H9 (cell line): ENCODE measurements at regions not wholly inside any gene's neighbourhood (a gene's known extent, or its start where the extent isn't known, plus 50 kb on each side); places are given as distances from the start of the nearest gene placed in this dataset.

Source experiments
- DNase-seq: peaks from one replicate; pipeline ENCODE4 v3.0.0-alpha.2; 2017
- H2AFZ ChIP-seq: one replicate; pipeline ENCODE4 v1.6.1; 2013; ENCODE audit warnings: mild to moderate bottlenecking, low read length, control low read depth, moderate library complexity
- H2AK5ac ChIP-seq: 2 replicates; pipeline ENCODE4 v1.6.1; 2013; ENCODE audit warnings: low read length, control low read depth, mixed read lengths; ENCODE audit not compliant: insufficient read length
- H2BK120ac ChIP-seq: one replicate; pipeline ENCODE4 v1.6.1; 2013; ENCODE audit warnings: low read depth, mild to moderate bottlenecking, low read length, control low read depth, inconsistent platforms; ENCODE audit not compliant: poor library complexity, severe bottlenecking
- H2BK12ac ChIP-seq: 2 replicates; pipeline ENCODE4 v1.6.1; 2013; ENCODE audit warnings: low read length, control low read depth, mixed read lengths, low read depth; ENCODE audit not compliant: insufficient read length
- H2BK15ac ChIP-seq: 2 replicates; pipeline ENCODE4 v1.6.1; 2013; ENCODE audit warnings: low read depth, low read length, control low read depth
- H2BK20ac ChIP-seq: one replicate; pipeline ENCODE4 v1.6.1; 2013; ENCODE audit warnings: low read depth, mild to moderate bottlenecking, low read length, control low read depth, inconsistent platforms; ENCODE audit not compliant: poor library complexity, severe bottlenecking
- H2BK5ac ChIP-seq: 2 replicates; pipeline ENCODE4 v1.6.1; 2013; ENCODE audit warnings: low read length, control low read depth, mixed read lengths; ENCODE audit not compliant: insufficient read length
- H3K14ac ChIP-seq: 2 replicates; pipeline ENCODE4 v1.6.1; 2013; ENCODE audit warnings: low read length, control low read depth; ENCODE audit not compliant: insufficient read depth
- H3K18ac ChIP-seq: 2 replicates; pipeline ENCODE4 v1.6.1; 2013; ENCODE audit warnings: low read depth, mild to moderate bottlenecking, mixed read lengths, low read length, control low read depth; ENCODE audit not compliant: insufficient read length
- H3K23ac ChIP-seq: 2 replicates; pipeline ENCODE4 v1.6.1; 2013; ENCODE audit warnings: low read length, control low read depth, mixed read lengths, low read depth; ENCODE audit not compliant: insufficient read length
- H3K23me2 ChIP-seq: 2 replicates; pipeline ENCODE4 v1.6.1; 2013; ENCODE audit warnings: low read depth, mild to moderate bottlenecking, mixed read lengths, low read length, control low read depth; ENCODE audit not compliant: insufficient read length, poor library complexity, severe bottlenecking
- H3K27ac ChIP-seq: 2 replicates; pipeline ENCODE4 v1.5.1; 2013; ENCODE audit warnings: low read length, control low read depth, mixed read lengths, low read depth; ENCODE audit not compliant: insufficient read length
- H3K27me3 ChIP-seq: 2 replicates; pipeline ENCODE4 v1.6.1; 2013; ENCODE audit warnings: low read length, control low read depth, inconsistent platforms; ENCODE audit not compliant: insufficient read depth
- H3K4ac ChIP-seq: 2 replicates; pipeline ENCODE4 v1.6.1; 2013; ENCODE audit warnings: low read depth, mild to moderate bottlenecking, control low read depth, inconsistent platforms, low read length, moderate library complexity
- H3K4me1 ChIP-seq: 2 replicates; pipeline ENCODE4 v1.6.1; 2013; ENCODE audit warnings: low read length, control low read depth, inconsistent platforms; ENCODE audit not compliant: insufficient read depth
- H3K4me2 ChIP-seq: 2 replicates; pipeline ENCODE4 v1.6.1; 2013; ENCODE audit warnings: low read length, control low read depth, mixed read lengths; ENCODE audit not compliant: insufficient read length, insufficient read depth
- H3K56ac ChIP-seq: 2 replicates; pipeline ENCODE4 v1.6.1; 2013; ENCODE audit warnings: low read depth, mild to moderate bottlenecking, mixed read lengths, low read length, control low read depth; ENCODE audit not compliant: insufficient read length
- H3K79me1 ChIP-seq: 2 replicates; pipeline ENCODE4 v1.6.1; 2013; ENCODE audit warnings: low read depth, mild to moderate bottlenecking, moderate library complexity, low read length, control low read depth, inconsistent platforms; ENCODE audit not compliant: insufficient read depth, poor library complexity, severe bottlenecking
- H3K79me2 ChIP-seq: 2 replicates; pipeline ENCODE4 v1.6.1; 2013; ENCODE audit warnings: low read length, control low read depth, inconsistent platforms; ENCODE audit not compliant: insufficient read depth
- H3K9ac ChIP-seq: 2 replicates; pipeline ENCODE4 v1.6.1; 2013; ENCODE audit warnings: low read length, control low read depth, mixed read lengths; ENCODE audit not compliant: insufficient read length; ENCODE audit errors: extremely low read depth
- H3K9me3 ChIP-seq: one replicate; pipeline ENCODE4 v1.6.1; 2013; ENCODE audit warnings: low read depth, low read length, inconsistent platforms; ENCODE audit not compliant: control insufficient read depth
- H3T11ph ChIP-seq: one replicate; pipeline ENCODE4 v1.6.1; 2013; ENCODE audit warnings: mild to moderate bottlenecking, low read length, control low read depth, inconsistent platforms
- H4K20me1 ChIP-seq: one replicate; pipeline ENCODE4 v1.6.1; 2013; ENCODE audit not compliant: control insufficient read depth, insufficient read length, insufficient read depth
- H4K5ac ChIP-seq: 2 replicates; pipeline ENCODE4 v1.6.1; 2013; ENCODE audit warnings: low read depth, mild to moderate bottlenecking, mixed read lengths, low read length, control low read depth; ENCODE audit not compliant: insufficient read length
- H4K8ac ChIP-seq: replicated peaks from 2 replicates; pipeline ENCODE4 v1.6.1; 2013; ENCODE audit warnings: low read length, control low read depth, mixed read lengths, low read depth; ENCODE audit not compliant: insufficient read length
- H4K91ac ChIP-seq: 2 replicates; pipeline ENCODE4 v1.6.1; 2013; ENCODE audit warnings: low read depth, mild to moderate bottlenecking, moderate library complexity, mixed read lengths, low read length, control low read depth; ENCODE audit not compliant: insufficient read length
- H3K27ac Mint-ChIP-seq, 3 experiments: 2 replicates in 2 of 3; 3 replicates in 1 of 3; pipeline ENCODE4 v1.8.0; 2020 to 2021; ENCODE audit warnings: mixed read lengths in 3 of 3, mild to moderate bottlenecking in 1 of 3, moderate library complexity in 1 of 3
- H3K27me3 Mint-ChIP-seq: 2 replicates; pipeline ENCODE4 v1.8.0; 2021; ENCODE audit warnings: low read depth, mild to moderate bottlenecking, moderate library complexity, mixed read lengths
- H3K36me3 Mint-ChIP-seq, 3 experiments: 2 replicates in 2 of 3; 3 replicates in 1 of 3; pipeline ENCODE4 v1.8.0; 2020 to 2021; ENCODE audit warnings: low read depth in 3 of 3, mixed read lengths in 3 of 3; ENCODE audit not compliant: insufficient read depth in 1 of 3
- H3K4me1 Mint-ChIP-seq, 2 experiments: 2 replicates each; pipeline ENCODE4 v1.8.0; 2020; ENCODE audit warnings: mixed read lengths in 2 of 2
- H3K4me3 Mint-ChIP-seq, 2 experiments: 2 replicates in 1 of 2; 3 replicates in 1 of 2; pipeline ENCODE4 v1.8.0; 2020 to 2021; ENCODE audit warnings: mild to moderate bottlenecking in 2 of 2, mixed read lengths in 2 of 2, moderate library complexity in 1 of 2
- H3K9me3 Mint-ChIP-seq, 2 experiments: 2 replicates in 1 of 2; 3 replicates in 1 of 2; pipeline ENCODE4 v1.8.0; 2020; ENCODE audit warnings: mild to moderate bottlenecking in 2 of 2, mixed read lengths in 2 of 2, moderate library complexity in 1 of 2
- CTCF ChIP-seq: fragments of 200-600 bp; sonication (generic); conservative IDR thresholded peaks from 3 replicates; pipeline ENCODE4 v1.8.0; 2021; ENCODE audit warnings: antibody characterized with exemption, mild to moderate bottlenecking
- WGBS: extraction: QIAGEN DNeasy Blood & Tissue Kit; methylation state at CpG from one replicate; pipeline ENCODE4 v1.1.7; 2013; ENCODE audit warnings: missing lambda C conversion rate, low lambda C conversion rate, mixed read lengths; ENCODE audit not compliant: insufficient read length; ENCODE audit errors: extremely low coverage; 5-methylcytosine and 5-hydroxymethylcytosine counted together

DNA sequence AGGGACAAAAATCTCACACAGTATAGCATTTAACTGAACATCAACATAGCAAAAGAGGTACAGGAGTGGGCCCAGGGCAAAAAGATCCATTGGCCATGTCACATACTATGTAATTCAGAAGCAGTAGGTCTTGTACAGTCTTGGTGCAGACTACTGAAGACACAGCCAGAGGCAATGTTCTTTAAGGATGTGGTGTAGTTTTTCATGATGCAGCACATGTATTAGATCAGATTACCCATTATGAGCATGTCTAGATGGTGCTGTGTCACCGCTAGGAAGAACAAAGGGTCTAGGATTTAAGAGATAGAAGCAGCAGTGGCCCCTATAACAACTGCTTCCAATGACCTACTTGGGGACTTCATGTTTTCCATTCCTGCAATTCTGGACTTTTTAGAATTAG is 610.4 kb upstream of the MEF2C start:
- H3K27ac Mint-ChIP-seq = no peak overlapping the region
- Histone ChIP-seq H2BK15ac (no peak overlapping the region), H3K4me2 (no peak overlapping the region), H2BK12ac (no peak overlapping the region), H3K4ac (no peak overlapping the region), H3K9me3 (no peaks in the 10 kb centered on the region), H3K9ac (no peak overlapping the region), H3K18ac (no peak overlapping the region), H4K20me1 (no peaks in the 10 kb centered on the region), H3K56ac (no peak overlapping the region), H2BK5ac (no peak overlapping the region), H2AK5ac (no peak overlapping the region), H4K91ac (no peak overlapping the region), H3K27me3 (no peaks in the 10 kb centered on the region), H3K79me2 (no peaks in the 10 kb centered on the region), H3T11ph (no peak overlapping the region), H3K27ac (no peak overlapping the region), H3K4me1 (no peaks in the 10 kb centered on the region), H4K8ac (no peak overlapping the region), H3K23ac (no peak overlapping the region), H2BK120ac (no peak overlapping the region), H3K79me1 (no peaks in the 10 kb centered on the region), H3K14ac (no peak overlapping the region), H4K5ac (no peak overlapping the region), H2AFZ (no peak overlapping the region), H2BK20ac (no peak overlapping the region), H3K23me2 (no peaks in the 10 kb centered on the region)
- no peak overlapping the region for H3K4me3 Mint-ChIP-seq
- WGBS = no CpG with 5 or more reads among the region's 1 CpG
- H3K36me3 Mint-ChIP-seq = peaks cover 0 to 2% (median 0%) of the 10 kb centered on the region in 3 experiments; a peak in 2 of 7 replicates
- TF ChIP-seq CTCF = no peak
- DNase-seq = no peak
- peaks cover 0 to 4% of the 10 kb centered on the region in 2 experiments; a peak in 1 of 5 replicates for H3K9me3 Mint-ChIP-seq
- H3K27me3 Mint-ChIP-seq = no peaks in the 10 kb centered on the region; the same call in 1 of the 2 replicates
- no peaks in the 10 kb centered on the region for H3K4me1 Mint-ChIP-seq
